IPS-NIHi11 (cell line): ENCODE measurements at regions not wholly inside any gene's neighbourhood (a gene's known extent, or its start where the extent isn't known, plus 50 kb on each side); places are given as distances from the start of the nearest gene placed in this dataset.

Experiments
- DNase-seq: peaks from one replicate; pipeline ENCODE4 v3.0.0; 2012; ENCODE audit warnings: mixed read lengths, low spot score

DNA sequence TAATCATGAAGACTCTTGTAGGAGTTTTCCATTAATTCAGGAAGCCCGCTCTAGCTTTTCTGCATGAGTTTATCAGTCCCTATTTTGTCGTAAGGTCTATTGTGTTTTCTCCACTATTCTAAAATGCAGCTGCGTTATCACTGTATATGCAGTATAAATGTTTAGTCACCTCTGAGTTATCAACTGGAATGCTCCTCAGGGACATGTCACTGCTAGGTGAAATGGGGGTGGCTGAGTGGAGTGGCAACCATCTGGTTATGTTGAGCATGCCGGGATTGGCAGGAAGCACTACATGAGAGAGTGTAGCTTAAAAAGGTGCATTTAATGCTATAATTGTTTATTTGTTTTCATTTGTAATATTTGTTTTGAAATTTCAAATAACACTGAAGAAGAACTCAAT lies 285.2 kb upstream of the ELAC2 start:
- DNase-seq = no peak

- no peak for DNase-seq
Observed at GRCh38 chr17:13302419-13302818, 284.6 kb upstream of the ELAC2 start.

GRCh38 chr17:13297183-13297582 lies 279.4 kb upstream of the ELAC2 start:
- DNase-seq = no peak

- DNase-seq = no peak
Observed at GRCh38 chr17:13293421-13293820, 275.6 kb upstream of the ELAC2 start.

DNA sequence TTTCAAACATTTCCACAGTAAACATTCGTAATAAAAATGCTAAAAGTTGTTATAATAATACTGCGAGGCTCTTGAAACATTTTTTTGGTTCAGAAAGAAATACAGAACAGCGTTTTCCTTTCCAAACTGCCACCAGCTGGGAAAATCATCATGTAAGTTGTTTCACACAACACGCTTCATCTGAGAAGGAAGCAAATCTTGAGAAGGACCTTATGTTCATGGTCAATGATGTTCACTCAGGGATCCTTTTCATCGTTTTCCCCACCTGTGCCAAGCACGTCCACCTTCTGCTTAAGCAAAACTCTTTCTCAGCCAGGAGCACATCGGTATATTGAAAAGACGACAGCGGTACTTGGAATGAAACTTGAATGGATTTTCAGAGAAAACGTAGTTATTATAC lies 274.5 kb upstream of the ELAC2 start:
- no peak for DNase-seq

GRCh38 chr17:13288248-13288647 lies 270.4 kb upstream of the ELAC2 start:
- no peak for DNase-seq

DNA sequence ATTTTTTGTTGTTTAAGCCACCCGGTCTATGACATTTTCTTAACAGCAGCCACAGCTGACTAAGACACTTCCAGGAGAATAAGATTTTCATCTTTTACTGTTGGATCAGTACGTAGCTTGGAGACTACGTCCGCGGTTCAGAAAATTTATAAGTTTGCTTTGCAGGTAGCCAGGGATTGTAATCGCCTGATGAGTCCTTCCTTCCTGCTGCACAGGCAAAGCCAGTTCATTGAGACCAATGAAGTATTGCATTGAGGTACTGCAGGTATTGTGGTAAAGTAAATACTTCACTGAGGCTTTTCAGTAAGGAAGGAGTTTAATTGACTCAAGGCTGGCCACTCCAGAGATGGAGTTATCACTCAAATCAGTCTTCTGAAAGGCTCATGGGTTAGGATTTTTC lies 269.4 kb upstream of the ELAC2 start:
- no peak for DNase-seq

- DNase-seq = no peak
Observed at GRCh38 chr17:13283606-13284005, 265.8 kb upstream of the ELAC2 start.

- no peak for DNase-seq
Observed at GRCh38 chr17:13281626-13282025, 263.8 kb upstream of the ELAC2 start.

DNA sequence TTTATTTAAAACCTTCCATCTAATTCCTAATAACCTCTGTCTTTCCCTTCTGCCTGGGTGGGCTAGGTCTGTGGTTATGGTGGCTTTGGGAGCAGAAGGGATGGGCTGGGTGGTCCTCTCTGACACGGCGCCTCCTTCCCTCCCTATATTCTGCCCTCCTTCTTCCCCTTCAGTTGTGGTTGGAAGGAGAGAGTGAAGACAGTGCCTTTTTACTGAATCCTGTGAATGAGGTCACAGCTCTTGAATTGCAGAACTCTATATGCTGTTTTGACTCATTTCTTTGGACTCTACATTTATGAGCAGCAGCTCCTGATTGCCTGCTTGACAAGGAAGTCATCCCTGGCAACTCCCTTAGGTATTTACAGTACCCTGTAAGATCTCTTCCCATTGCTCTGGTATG lies 256.0 kb upstream of the ELAC2 start:
- DNase-seq = no peak

DNA sequence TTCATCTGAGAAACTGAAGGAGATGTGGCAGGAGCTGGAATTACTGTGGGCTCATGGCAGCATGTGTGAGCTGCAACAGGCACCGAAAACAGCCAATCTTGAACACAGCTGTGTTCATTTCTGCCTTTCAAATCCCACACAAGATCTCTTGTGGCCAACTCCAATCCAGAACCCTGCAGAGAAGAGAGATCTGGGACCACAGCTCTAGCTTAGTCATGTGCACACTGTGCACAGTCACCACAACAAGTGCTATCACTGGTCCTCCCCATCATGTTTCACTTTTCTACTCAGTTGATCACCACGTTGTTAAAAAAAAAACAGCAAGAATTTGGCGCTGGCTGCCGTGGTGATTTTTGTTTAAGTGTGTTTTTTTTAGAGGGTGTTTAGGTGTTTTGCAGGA lies 254.5 kb upstream of the ELAC2 start:
- DNase-seq = no peak

DNA sequence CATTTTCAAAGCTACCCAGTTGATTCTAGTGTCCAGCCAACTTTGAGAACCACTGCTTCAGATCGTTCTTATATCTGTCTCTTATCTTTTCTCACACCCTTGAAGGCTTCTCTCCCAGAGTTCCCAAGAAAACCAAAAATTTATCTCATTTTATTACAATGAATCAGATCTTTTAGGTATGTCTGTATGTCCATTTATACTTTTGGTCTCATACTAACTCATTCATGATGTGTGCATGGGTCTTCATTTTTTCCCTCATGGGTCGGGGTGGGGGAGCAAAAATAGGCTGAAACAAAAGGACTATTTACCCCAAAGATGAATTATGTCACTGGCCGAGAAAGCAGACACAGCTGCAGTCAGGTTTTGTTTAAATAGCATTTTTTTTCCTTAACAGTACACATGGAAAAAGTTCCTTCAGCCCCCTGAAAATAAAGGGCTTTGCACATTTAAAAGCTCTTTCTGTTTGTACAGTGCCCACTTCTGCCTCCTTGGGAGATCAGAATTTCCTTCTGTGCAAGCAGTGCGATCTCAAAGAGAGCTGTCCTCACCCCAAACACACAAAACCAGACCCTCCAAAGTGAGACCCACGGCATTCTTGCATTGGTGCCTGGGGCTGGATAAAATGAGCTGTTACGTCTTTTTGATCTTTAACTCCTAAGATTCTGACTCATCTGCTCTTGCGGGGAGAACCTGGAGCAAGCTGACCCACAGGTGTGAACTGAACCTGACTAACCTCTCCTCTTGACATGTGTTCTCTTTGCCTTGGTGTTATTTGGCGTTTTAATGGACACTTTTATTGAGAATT lies 251.2 kb upstream of the ELAC2 start:
- peak; percentile 14 for DNase-seq

- no peak for DNase-seq
Observed at GRCh38 chr17:13266606-13267005, 248.8 kb upstream of the ELAC2 start.

- no peak for DNase-seq
Observed at GRCh38 chr17:13265311-13265710, 247.5 kb upstream of the ELAC2 start.

DNA sequence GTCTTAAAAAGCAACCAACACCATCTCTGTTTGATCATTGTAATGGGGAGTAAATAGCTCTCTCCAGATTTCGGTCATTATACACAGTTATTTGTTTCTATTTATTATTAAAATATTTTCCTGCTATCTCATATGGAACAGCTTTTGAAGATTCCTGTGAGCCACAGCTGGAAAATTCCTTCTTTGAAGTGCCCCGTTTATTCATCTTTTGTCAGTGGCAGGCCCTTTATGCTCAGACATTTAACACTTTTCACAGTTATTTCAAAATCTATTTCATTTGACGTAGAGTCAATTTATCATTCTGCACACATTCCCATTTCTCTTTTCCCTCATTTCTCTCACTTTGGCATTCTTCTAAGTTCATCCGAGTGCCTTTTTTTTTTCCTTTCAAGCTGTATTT lies 245.9 kb upstream of the ELAC2 start:
- no peak for DNase-seq

DNA sequence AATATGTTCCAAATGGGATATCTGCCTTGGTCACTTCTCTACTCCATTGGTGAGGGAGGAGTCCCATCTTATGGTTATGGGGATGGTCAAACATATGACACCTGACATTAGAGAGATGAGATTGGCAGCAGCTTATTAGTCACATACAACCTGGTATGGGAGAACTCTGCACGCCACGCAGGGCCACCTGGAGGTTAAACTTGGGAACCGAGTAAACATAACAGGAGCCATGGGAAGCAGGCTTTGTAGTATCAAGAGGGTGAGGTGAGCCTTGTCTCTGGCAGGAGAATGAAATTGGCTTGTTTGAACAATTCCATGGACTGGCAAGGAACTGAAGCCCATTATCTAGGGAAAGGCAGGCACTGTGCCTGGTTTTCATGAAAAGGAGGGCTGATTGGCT lies 238.7 kb upstream of the ELAC2 start:
- DNase-seq = no peak

DNA sequence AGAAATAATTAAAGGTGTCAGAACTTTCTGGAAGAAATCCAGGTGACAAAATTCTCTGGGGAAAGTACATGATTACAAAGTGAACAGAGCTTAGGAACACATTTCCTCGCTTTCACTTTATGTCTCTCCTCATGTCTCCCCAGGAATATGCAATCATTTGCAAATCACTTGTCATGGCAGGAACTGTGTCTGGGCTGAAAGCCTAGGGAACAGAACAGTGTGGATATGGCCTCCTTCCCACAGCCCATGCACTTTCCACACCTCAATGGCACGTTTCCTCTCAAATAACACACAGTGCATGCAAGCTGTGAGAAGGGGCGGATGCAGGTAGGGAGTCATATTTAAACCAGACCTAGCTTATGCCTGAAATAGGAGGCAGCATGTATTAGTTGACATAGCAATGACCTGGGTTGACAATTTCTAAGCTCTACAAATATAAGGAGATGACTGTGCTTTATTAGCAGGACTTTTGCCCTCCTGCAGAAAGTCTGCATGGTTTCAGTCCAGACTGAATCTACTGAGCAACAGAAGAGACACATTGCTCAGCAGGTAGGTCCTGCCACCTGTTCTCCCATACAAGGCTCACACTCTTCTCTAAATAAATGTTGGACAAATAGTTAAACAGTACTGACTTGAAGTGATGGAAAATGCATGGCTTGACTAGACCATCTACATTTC lies 236.0 kb upstream of the ELAC2 start:
- no peak for DNase-seq

- no peak for DNase-seq
Observed at GRCh38 chr17:13244513-13244912, 226.7 kb upstream of the ELAC2 start.

- no peak for DNase-seq
Observed at GRCh38 chr17:13243585-13243984, 225.8 kb upstream of the ELAC2 start.

DNA sequence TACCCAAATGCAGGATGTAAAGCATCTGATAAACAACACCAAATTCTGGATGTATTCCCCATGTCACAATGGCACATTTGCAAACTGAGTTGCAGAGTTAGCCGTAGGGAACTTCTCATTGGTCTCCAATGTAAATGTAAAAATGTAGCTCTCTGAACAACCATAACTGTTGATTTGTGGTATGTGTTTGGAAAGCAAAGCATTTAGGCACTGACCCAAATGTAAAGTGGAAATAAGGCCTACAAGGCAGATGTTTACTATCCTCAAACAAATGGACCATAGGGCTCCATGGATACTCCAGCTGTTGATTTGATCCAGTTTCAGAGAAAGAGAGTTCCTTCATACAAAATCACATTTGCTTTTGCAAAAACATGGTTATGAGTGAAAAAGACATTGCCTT lies 223.0 kb upstream of the ELAC2 start:
- no peak for DNase-seq

DNA sequence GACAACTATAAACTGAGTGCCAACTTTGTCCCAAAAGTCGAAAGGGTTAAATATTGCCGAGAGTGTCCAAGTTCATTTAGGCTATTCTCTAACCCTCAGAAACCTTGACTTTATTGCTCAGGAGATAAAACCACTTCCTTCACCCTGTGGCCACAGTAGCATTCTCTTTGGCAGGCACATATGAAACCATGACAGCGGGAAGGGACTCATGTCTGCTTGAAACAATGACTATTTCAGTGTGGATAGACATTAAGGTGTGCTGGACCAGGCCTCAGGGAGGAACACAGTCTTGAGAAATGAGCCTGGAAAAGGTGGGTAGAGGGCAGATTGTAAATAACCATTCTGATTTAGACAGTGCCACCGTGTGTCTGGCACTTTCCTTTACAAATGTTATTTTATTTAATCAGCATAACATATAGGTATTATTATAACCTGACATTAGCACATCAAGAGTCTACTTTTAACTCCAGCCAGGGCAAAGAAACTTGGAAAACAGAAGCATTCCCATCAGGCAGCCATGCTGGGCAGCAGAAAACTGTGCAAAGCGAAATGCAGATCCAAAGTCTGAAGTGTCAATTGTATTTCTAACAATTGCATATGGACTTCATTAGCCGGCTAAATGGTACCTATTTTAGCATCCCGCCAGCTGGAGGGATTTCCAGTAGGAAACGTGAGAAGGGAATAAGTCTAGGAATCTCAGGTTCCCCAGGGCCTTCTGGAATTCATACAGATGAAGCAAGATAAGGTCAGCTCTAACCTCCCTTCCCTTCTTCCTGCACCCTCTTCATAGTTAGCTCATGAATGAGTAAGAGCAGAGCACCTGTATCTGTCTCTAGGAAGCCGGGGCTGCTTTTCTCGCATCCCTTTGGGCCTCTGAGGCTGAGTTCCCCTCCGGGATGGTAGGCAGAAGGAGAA lies 212.8 kb upstream of the ELAC2 start:
- DNase-seq = no peak

GRCh38 chr17:13228225-13228624 lies 210.4 kb upstream of the ELAC2 start:
- no peak for DNase-seq

GRCh38 chr17:13222975-13223374 lies 205.1 kb upstream of the ELAC2 start:
- DNase-seq = no peak
